Activated naive CD4-positive, alpha-beta T cell treated with anti-CD3 and anti-CD28 coated beads, Interleukin-2, amount 50 U/mL, for 24 hours (primary cell): ENCODE measurements at regions not wholly inside any gene's neighbourhood (a gene's known extent, or its start where the extent isn't known, plus 50 kb on each side); places are given as distances from the start of the nearest gene placed in this dataset.

Experiments used
- H3K27ac Mint-ChIP-seq: one replicate; pipeline ENCODE4 v1.8.0; 2021; ENCODE audit warnings: mild to moderate bottlenecking, mixed read lengths
- H3K27me3 Mint-ChIP-seq: one replicate; pipeline ENCODE4 v1.8.0; 2021; ENCODE audit warnings: mixed read lengths
- H3K36me3 Mint-ChIP-seq: one replicate; pipeline ENCODE4 v1.8.0; 2021; ENCODE audit warnings: mixed read lengths
- H3K4me1 Mint-ChIP-seq: one replicate; pipeline ENCODE4 v1.8.0; 2021; ENCODE audit warnings: mixed read lengths
- H3K4me3 Mint-ChIP-seq: one replicate; pipeline ENCODE4 v1.8.0; 2021; ENCODE audit warnings: mild to moderate bottlenecking, mixed read lengths
- H3K9me3 Mint-ChIP-seq: one replicate; pipeline ENCODE4 v1.8.0; 2021; ENCODE audit warnings: mixed read lengths

- H3K4me1 Mint-ChIP-seq: no peaks in the 10 kb centered on the region
- no peak overlapping the region for H3K27ac Mint-ChIP-seq
- peaks cover 10% of the 10 kb centered on the region for H3K9me3 Mint-ChIP-seq
- no peak overlapping the region for H3K4me3 Mint-ChIP-seq
- H3K36me3 Mint-ChIP-seq: peaks cover 5% of the 10 kb centered on the region
- H3K27me3 Mint-ChIP-seq: no peaks in the 10 kb centered on the region
Observed at GRCh38 chr9:105828171-105828570, 133.8 kb downstream of the TMEM38B start.

GRCh38 chr9:105828596-105829213 lies 134.4 kb downstream of the TMEM38B start:
- Mint-ChIP-seq H3K36me3 (peaks cover 5% of the 10 kb centered on the region), H3K27ac (no peak overlapping the region), H3K4me1 (no peaks in the 10 kb centered on the region), H3K4me3 (no peak overlapping the region), H3K9me3 (peaks cover 10% of the 10 kb centered on the region), H3K27me3 (no peaks in the 10 kb centered on the region)

GRCh38 chr9:105830461-105830860 lies 136.1 kb downstream of the TMEM38B start:
- H3K9me3 Mint-ChIP-seq: peaks cover 6% of the 10 kb centered on the region
- H3K4me3 Mint-ChIP-seq: no peak overlapping the region
- no peaks in the 10 kb centered on the region for H3K27me3 Mint-ChIP-seq
- H3K36me3 Mint-ChIP-seq: peaks cover 5% of the 10 kb centered on the region
- H3K27ac Mint-ChIP-seq: no peak overlapping the region
- H3K4me1 Mint-ChIP-seq: no peaks in the 10 kb centered on the region

GRCh38 chr9:105832096-105832710 lies 137.9 kb downstream of the TMEM38B start:
- Mint-ChIP-seq H3K27ac (no peak overlapping the region), H3K9me3 (no peaks in the 10 kb centered on the region), H3K4me1 (no peaks in the 10 kb centered on the region), H3K27me3 (no peaks in the 10 kb centered on the region), H3K36me3 (peaks cover 3% of the 10 kb centered on the region), H3K4me3 (no peak overlapping the region)

- Mint-ChIP-seq H3K4me3 (no peak overlapping the region), H3K27me3 (no peaks in the 10 kb centered on the region), H3K36me3 (peaks cover 3% of the 10 kb centered on the region), H3K27ac (no peak overlapping the region), H3K9me3 (no peaks in the 10 kb centered on the region), H3K4me1 (no peaks in the 10 kb centered on the region)
Observed at GRCh38 chr9:105833271-105833975, 139.1 kb downstream of the TMEM38B start.

- Mint-ChIP-seq H3K27me3 (no peaks in the 10 kb centered on the region), H3K9me3 (no peaks in the 10 kb centered on the region), H3K4me1 (no peaks in the 10 kb centered on the region), H3K27ac (no peak overlapping the region), H3K4me3 (no peak overlapping the region), H3K36me3 (no peaks in the 10 kb centered on the region)
Observed at GRCh38 chr9:105834404-105834803, 140.1 kb downstream of the TMEM38B start.

GRCh38 chr9:105835721-105836120 lies 141.4 kb downstream of the TMEM38B start:
- Mint-ChIP-seq H3K27me3 (no peaks in the 10 kb centered on the region), H3K9me3 (no peaks in the 10 kb centered on the region), H3K4me1 (no peaks in the 10 kb centered on the region), H3K4me3 (no peak overlapping the region), H3K27ac (no peak overlapping the region), H3K36me3 (no peaks in the 10 kb centered on the region)

GRCh38 chr9:105836936-105837660 lies 142.8 kb downstream of the TMEM38B start:
- Mint-ChIP-seq H3K9me3 (no peaks in the 10 kb centered on the region), H3K27ac (no peak overlapping the region), H3K4me1 (no peaks in the 10 kb centered on the region), H3K36me3 (no peaks in the 10 kb centered on the region), H3K4me3 (no peak overlapping the region), H3K27me3 (no peaks in the 10 kb centered on the region)

- H3K4me1 Mint-ChIP-seq: no peaks in the 10 kb centered on the region
- no peaks in the 10 kb centered on the region for H3K9me3 Mint-ChIP-seq
- H3K36me3 Mint-ChIP-seq: no peaks in the 10 kb centered on the region
- H3K27me3 Mint-ChIP-seq: no peaks in the 10 kb centered on the region
- no peak overlapping the region for H3K4me3 Mint-ChIP-seq
- H3K27ac Mint-ChIP-seq: no peak overlapping the region
Observed at GRCh38 chr9:105841562-105841961, 147.2 kb downstream of the TMEM38B start.

- H3K4me3 Mint-ChIP-seq: no peak overlapping the region
- no peaks in the 10 kb centered on the region for H3K4me1 Mint-ChIP-seq
- no peaks in the 10 kb centered on the region for H3K9me3 Mint-ChIP-seq
Observed at GRCh38 chr9:105842023-105842644, 147.8 kb downstream of the TMEM38B start.

GRCh38 chr9:105846825-105847224 lies 152.5 kb downstream of the TMEM38B start:
- H3K27me3 Mint-ChIP-seq: no peaks in the 10 kb centered on the region
- H3K9me3 Mint-ChIP-seq: no peaks in the 10 kb centered on the region
- H3K4me1 Mint-ChIP-seq: no peaks in the 10 kb centered on the region
- no peak overlapping the region for H3K4me3 Mint-ChIP-seq
- no peak overlapping the region for H3K27ac Mint-ChIP-seq
- no peaks in the 10 kb centered on the region for H3K36me3 Mint-ChIP-seq

More at GRCh38 chr9:105842023-105842644, 147.8 kb downstream of the TMEM38B start:
- H3K27me3 Mint-ChIP-seq: no peaks in the 10 kb centered on the region
- no peaks in the 10 kb centered on the region for H3K36me3 Mint-ChIP-seq
- H3K27ac Mint-ChIP-seq: no peak overlapping the region

GRCh38 chr9:105850852-105851500 lies 156.6 kb downstream of the TMEM38B start:
- no peaks in the 10 kb centered on the region for H3K27me3 Mint-ChIP-seq
- no peaks in the 10 kb centered on the region for H3K36me3 Mint-ChIP-seq
- no peaks in the 10 kb centered on the region for H3K9me3 Mint-ChIP-seq
- H3K27ac Mint-ChIP-seq: no peak overlapping the region
- H3K4me1 Mint-ChIP-seq: no peaks in the 10 kb centered on the region
- no peak overlapping the region for H3K4me3 Mint-ChIP-seq

GRCh38 chr9:105854026-105854782 lies 159.9 kb downstream of the TMEM38B start:
- Mint-ChIP-seq H3K4me1 (peaks cover 23% of the 10 kb centered on the region), H3K27me3 (no peaks in the 10 kb centered on the region), H3K9me3 (peaks cover 5% of the 10 kb centered on the region), H3K36me3 (peaks cover 2% of the 10 kb centered on the region), H3K27ac (no peak overlapping the region), H3K4me3 (no peak overlapping the region)
